Cerebellar nuclear complex (tissue), 1 donor: ENCODE measurements at regions not wholly inside any gene's neighbourhood (a gene's known extent, or its start where the extent isn't known, plus 50 kb on each side); places are given as distances from the start of the nearest gene placed in this dataset.

ENCODE experiments used
- DNase-seq, 2 experiments: peaks; one replicate each; lab custom pipeline; 2025; lab: John Stamatoyannopoulos, UW

- DNase-seq: no peak
These were observed 86.2 kb upstream of the THBS2 start for GRCh38 chr6:169339731-169340309.

DNA sequence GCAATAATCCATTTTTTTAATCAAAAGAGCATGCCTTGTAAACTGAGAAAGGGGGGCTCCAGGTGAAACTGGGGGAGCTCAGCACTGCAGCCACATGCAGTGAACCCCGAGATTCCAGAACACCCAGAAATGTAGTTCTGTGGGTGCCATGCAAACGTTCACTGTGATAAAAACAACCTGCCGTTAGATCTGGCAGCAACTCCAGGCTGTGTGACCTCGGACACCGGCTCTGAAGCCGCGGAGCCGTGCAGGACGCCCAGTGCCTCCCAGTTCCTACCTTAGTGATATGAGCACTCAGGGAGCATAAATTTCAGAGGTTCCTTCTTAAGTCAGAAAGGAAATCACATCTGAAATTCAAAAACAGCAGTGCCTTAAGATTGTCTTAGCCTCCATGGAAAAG lies 85.4 kb upstream of the THBS2 start:
- no peak for DNase-seq

- DNase-seq: peak; percentile 58 to 87
These were observed 84.3 kb upstream of the THBS2 start for GRCh38 chr6:169337886-169338445.

DNA sequence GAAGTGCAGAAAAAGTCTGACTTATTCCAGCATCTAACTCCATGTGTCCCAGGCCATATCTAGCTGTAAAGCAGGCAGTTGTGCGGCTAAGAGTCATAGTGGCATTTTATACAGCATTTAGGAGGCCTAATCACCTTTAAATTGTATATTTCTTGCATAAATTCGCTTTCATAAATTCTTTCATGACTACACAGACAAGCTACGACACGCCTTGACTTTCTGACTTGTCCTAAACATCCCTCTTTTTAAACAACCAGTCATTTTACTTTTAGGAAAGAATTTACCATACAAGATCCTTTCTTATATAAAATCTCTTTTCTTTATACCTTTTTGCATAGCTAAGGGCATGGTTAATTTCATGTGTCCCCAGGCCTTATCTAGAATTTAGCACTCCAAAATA lies 81.7 kb upstream of the THBS2 start:
- DNase-seq: no peak

DNA sequence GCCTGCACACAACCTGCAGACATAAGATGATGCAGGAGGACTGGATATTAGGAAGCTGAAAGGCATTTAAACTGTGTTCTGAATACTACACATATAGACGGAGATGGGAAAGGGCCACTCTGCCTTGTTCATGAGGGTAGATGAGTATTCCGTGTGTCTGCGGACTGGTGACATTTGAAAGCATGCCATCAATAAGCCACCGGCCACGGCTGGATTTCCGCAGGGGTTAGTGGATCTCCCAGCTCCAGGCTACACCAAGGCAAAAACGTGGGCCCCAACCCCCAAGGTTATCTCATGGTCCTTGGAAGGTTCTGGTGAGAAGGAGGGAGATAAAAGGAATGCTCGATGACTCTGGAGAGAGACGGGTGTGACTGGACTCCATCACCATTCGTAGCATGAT lies 78.6 kb upstream of the THBS2 start:
- DNase-seq: no peak

DNA sequence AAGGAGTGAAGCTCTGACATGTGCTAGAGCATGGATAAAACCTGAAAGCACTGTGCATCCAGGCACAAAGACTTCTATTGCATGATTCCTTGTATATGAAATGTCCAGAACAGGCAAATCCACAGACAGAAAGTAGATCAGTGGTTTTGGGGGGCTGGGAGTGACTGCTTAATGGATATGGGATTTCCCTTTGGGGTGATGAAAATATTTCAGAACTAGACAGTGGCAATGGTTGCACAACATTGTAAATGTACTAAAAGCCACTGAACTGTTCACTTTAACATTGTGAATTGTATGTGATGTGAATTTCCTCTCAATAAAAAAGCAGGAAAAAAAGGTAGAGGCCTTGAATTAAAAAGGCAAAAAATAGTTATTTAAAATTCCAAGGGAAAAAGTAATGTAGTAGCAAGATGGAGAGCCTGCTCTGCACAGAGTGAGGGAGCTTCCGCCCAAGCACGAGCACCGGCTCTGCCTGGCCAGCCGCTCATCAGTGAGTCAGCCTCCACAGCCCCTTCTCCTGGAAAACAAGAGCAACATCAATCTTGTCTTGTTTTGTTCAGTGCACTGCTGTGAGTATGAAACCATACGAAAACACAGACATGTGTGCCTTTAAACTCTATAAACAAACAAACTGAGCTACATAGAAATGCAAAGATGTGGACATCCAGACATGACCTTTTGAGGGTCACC lies 74.6 kb upstream of the THBS2 start:
- DNase-seq: no peak

- DNase-seq: no peak
These were observed 72.6 kb upstream of the THBS2 start for GRCh38 chr6:169326067-169326799.

DNA sequence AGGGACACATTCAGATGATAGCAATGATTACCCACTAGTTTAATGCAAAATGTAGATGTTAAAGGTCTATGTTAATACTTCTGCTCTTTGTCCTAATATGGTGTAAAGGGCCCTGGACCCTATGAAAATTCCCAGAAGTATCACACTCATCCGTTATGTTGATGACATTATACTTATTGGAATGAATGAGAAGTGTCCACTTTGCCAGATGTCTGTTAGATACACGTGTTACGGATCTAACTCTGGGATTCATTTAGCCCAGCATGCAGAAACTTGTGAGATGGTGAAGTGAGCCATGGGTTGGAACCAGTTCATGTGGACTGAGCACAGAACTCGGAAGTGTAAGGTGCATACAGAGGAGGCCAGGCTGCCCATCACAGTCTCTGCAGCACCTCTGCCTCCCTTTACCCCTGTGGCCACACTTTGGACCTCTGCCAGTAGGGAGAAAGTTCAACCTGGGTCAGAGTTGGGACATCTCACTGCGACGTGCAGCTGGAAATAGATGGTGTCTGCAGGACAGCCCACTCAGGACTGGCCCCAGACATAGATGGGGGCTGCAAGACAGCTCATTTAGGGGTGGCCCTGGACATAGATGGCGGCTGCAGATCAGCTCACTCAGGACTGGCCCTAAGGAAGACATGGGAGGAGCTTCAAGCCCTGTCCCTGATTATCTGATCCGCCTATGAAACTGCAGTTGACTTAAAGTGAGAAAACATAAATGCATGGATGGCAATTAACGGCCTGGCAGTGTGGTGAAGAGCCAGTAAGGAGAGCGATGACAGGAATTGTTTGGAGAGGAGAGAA lies 71.2 kb upstream of the THBS2 start:
- no peak for DNase-seq

DNA sequence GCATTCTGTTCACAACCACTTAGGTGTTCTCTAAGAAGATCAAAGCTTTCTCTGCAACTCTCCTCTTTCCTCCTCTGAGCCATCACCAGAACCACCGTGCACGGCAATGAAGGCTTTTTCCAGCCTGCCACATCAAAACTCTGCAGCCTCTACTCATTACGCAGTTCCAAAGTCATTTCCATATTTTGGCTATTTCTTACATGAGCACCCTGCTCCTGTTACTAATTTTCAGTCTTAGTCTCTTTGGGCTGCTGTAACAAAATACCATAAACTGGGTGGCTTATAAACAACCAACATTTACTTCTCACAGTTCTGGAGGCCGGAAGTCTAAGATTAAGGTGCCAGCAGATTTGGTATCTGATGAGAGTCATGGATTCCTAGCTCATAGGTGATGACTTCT lies 70.4 kb upstream of the THBS2 start:
- DNase-seq: no peak

DNA sequence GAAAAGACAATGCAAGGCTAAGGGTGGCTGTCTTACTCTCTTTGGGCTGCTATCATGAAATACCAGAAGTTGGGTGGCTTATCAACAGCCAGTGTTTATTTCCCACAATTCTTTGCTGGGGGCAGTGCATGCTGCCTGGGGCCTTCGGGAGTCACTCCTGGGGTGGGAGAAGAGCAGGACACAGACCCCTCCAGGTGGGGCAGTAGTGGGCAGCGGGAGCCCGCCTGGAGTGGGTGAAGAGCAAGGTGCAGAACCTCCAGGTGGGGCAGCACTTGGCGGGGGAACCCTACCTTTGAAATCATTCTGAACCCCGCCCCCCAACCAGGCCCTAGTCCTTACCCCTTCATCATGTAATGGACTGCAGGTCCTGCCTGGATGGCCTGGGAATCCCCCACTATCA lies 69.6 kb upstream of the THBS2 start:
- DNase-seq: no peak

DNA sequence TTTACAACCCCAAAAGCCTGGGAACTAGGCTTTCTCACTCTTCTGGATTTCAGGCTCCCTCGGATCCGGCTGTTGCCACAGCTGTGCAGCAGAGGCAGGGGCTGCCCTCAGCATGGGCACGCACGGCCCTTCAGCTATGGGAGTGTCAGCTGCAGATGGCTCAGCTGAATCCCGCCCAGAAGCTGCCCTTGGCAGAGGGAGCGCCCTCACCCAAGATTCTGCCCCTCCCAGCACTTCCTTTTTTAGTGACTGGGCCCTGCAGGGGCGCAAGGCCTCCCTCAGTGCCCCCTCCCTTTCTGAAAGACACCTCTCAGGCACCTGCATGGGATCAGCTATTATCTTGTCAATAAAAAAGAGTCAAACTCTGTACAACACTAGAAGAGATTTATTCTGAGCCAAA lies 67.9 kb upstream of the THBS2 start:
- DNase-seq: no peak

DNA sequence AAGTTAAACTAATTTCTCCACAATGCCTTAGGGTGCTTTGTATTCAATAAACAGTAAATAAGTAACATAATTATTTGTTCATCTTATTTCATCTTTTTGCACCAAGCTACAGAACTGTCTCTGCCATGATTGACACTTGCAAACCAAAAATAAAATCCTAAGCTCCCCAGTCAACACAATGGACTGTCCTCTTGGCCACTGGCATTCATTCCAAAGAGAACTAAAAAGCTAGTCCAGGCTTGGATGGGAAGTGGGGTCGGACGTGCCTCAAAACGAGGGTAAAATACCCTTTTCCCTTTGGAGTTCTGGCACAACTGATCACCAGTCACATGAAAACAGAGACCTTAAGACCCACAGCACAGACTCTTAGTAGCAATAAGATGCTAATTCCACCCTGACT lies 66.4 kb upstream of the THBS2 start:
- DNase-seq: no peak

GRCh38 chr6:169317441-169318202 lies 64.0 kb upstream of the THBS2 start:
- no peak for DNase-seq

DNA sequence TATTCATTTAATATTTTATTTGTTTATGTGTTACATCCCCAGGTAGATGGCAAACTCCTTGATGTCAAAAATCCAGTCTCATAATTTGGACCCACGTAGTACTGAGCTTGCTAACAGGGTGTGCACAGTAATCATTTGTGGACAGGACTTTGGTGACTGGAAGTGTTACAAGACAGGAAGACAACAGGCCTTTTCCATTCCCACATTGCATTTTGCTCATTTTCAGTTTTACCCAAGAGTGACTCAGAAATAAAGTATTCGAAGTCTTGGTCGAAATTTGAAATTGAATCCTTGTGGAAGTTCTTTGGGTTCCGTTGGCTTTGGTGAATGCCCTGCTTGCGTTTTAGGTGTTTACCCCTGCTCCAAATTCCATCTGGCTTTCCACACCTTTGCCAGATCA lies 63.0 kb upstream of the THBS2 start:
- DNase-seq: no peak

DNA sequence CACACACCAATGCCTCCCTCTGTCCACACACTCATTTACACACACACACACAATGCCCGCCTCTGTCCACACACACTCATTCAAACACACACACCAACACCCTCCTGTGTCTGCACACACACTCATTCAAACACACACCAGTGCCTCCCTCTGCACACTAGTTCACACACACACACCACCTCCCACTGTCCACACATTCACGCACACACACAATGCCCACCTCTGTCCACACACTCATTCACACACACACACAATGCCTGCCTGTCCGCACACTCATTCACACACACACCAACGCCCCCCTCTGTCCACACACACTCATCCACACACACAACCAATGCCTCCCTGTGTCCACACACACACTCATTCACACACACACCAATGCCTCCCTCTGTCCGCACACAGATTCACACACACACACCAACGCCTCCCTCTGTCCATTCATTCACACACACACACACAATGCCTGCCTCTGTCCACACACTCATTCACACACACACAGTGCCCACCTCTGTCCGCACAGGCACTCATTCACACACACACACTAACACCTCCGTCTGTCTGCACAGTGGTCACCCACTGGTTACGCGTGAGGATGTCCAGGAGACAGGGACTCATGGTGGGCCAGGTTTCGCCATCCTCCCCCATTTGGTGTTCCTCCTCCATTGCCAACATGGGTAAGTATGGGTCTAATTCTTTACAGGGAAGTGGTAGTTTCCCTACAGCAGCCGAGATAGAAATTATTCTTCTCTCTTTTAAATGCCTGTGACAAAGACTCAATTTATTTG lies 62.4 kb upstream of the THBS2 start:
- no peak for DNase-seq

- no peak for DNase-seq
These were observed 59.8 kb upstream of the THBS2 start for GRCh38 chr6:169313347-169314010.

- DNase-seq: no peak
These were observed 59.2 kb upstream of the THBS2 start for GRCh38 chr6:169312658-169313346.

DNA sequence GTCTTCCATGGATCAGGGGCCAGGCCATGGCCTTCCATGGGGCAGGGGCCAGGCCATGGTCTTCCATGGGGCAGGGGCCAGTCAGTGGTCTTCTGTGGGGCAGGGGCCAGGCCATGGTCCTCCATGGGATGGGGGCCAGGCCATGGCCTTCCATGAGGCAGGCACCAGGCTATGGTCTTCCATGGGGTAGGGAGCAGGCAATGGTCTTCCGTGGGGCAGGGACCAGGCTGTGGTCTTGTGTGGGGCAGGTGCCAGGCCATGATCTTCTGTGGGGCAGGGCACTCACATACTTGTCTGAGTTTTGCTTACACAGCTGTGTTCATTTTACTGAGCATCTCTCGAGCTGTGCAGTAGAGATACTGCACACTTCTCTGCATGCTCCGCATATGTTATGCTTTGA lies 57.3 kb upstream of the THBS2 start:
- no peak for DNase-seq
